GM13977 (cell line): ENCODE measurements at regions not wholly inside any gene's neighbourhood (a gene's known extent, or its start where the extent isn't known, plus 50 kb on each side); places are given as distances from the start of the nearest gene placed in this dataset.

Source experiments
- DNase-seq: peaks from one replicate; pipeline ENCODE4 v3.0.0; 2012; ENCODE audit warnings: low spot score
- in situ Hi-C: fragments of 300-500 bp; cut with MboI; formaldehyde crosslinking; loops from one replicate; pipeline ENCODE4 v1.12.0; 2022; ENCODE audit warnings: low sequenced_read_pairs, low pct_unique_long_range_greater_than_20kb, mixed read lengths, inconsistent platforms; ENCODE audit not compliant: unreplicated experiment
- TF ChIP-seq, protein P1 (sequence below): IDR thresholded peaks from 2 replicates; pipeline ENCODE4 v1.5.1; 2012; ENCODE audit warnings: mild to moderate bottlenecking, control low read depth; ENCODE audit not compliant: insufficient read depth; ENCODE audit errors: extremely low read depth, missing control alignments

DNA sequence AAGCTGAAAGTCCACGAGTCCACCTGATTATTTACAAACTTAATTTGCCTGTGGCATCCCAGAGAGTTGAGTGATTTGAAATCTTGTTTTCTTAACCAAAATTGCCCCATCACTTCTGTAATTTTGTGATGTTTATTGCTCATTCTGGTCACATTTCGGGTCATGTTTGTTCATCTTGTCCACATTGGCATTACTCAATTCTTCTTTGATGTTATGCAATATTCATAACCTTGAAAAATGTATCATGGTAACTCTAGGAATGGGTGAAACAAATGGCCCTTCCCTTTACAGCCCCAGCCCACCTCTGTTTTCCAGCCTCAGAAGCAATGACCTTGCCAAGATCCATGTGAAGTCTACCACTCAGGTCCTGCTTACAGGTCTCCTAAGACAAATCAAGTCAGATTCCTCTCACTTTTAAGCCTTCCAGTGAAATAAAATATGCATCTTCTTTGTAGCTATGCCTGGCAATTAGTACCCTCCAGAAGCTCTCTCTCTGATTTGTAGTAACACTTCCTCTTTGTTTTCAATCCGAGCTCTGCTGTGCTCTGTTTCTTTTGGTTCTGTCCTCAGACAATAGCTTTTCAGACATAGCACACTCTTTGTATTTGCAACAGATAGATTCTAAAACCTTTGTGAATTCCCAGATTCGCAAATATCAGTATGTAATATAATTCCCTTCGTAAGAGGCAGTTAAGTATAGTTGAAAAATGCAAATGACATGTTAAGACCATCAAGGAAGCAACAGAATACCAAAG lies 330.3 kb upstream of the IRX1 start:
- DNase-seq, result no peak
- TF ChIP-seq, protein P1, sequence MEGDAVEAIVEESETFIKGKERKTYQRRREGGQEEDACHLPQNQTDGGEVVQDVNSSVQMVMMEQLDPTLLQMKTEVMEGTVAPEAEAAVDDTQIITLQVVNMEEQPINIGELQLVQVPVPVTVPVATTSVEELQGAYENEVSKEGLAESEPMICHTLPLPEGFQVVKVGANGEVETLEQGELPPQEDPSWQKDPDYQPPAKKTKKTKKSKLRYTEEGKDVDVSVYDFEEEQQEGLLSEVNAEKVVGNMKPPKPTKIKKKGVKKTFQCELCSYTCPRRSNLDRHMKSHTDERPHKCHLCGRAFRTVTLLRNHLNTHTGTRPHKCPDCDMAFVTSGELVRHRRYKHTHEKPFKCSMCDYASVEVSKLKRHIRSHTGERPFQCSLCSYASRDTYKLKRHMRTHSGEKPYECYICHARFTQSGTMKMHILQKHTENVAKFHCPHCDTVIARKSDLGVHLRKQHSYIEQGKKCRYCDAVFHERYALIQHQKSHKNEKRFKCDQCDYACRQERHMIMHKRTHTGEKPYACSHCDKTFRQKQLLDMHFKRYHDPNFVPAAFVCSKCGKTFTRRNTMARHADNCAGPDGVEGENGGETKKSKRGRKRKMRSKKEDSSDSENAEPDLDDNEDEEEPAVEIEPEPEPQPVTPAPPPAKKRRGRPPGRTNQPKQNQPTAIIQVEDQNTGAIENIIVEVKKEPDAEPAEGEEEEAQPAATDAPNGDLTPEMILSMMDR, result no peak
- in situ Hi-C loops, result no loop called here

DNA sequence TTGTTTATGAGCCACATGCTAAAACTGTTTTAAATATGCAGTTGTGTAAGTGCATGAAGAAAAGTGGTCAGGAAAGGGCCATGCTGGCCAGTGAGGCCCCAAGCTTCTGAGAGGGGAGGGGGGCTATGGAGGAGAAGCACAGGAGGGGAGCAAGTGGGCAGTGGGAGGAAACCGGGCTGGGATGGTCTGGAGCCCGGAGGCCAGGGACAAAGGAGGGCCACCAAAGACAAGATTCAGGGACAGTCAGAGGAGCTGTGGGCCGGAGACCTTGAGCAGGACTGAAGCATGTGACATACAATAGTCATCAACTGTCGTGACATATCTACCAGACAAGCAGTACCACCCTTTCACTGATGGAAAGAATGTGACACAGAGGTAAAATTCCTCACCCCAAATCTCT lies 333.2 kb upstream of the IRX1 start:
- in situ Hi-C loops, result no loop called here
- TF ChIP-seq, protein P1, result no peak
- DNase-seq, result no peak

DNA sequence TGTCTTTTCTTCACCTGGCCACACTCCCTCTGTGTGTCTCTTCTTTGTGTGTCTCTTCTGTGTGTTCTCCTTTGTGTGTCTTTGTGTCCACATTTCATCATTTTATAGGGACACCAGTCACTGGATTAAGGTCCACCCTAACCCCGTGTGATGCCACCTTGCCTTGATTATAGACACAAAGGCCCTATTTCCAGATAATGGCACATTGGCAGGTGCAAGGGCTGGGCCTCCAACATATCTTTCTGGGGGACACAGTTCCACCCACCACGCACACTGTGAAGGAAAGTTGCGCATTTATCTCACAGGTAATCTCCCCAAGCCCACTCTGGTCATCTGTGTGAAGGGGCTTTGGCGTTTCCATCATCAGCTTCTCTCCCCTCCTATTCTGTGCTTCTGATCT lies 334.6 kb upstream of the IRX1 start:
- no peak for DNase-seq
- in situ Hi-C loops, result no loop called here
- TF ChIP-seq, protein P1, result no peak

DNA sequence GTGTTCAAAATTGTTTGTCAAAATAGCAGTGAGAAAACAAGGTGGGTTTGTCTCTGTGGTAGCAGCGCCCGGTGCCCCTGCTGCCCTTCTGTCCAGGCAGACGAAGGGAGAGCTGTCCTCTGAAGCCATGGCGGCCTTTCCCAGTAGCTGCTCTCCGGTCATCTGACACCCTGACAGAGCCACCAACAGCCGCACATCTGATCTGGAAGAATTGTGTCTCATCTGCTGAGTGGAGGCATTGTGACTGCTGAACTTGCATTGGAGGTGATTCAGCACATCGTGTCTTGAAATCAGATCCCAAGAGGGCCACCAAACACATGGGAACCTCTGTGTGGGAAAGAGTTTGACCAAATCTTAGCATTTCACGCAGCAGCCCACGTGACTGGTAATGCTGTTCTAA lies 337.6 kb upstream of the IRX1 start:
- no peak for DNase-seq
- in situ Hi-C loops, result no loop called here
- TF ChIP-seq, protein P1, result no peak

DNA sequence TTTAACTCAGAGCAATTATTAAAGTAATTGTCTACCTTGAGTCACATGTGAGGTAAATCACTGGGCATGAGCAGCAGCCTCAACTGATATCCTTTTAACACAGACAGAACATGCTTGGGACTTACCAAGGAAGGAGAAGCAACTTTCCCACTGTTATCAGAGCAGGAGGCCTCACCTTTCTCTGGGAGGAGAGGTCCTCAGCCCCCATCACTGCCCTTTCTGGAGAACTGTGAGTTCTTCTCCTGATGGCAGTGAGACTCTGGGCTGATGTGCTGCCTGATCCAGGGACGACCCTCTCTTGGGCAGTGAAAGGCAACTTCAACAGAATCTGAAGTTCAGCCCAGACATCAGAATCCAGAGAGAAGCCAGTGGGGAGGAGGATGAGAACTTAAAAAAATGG lies 343.4 kb upstream of the IRX1 start:
- TF ChIP-seq, protein P1, result no peak
- no peak for DNase-seq
- in situ Hi-C loops, result no loop called here

DNA sequence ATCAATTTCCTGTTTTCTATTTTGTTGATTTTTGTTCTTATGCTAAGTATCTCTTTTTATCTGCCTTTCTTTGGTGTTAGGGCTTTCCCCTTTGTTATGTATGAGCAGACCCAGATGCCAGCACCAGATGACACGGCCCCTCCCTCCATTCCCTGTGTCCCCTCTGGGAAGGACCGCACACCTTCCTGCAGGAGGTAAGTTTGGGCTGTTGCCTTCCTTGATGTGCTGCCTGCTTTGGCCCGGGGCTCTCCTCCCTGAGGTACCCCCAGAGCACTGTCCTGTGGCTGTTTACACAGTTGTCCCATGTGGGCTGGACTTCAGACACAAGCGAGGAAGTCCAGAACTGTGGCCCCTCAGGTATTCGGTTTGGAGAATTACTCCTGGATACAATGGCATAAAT lies 343.8 kb upstream of the IRX1 start:
- DNase-seq, result no peak
- TF ChIP-seq, protein P1, result no peak
- in situ Hi-C loops, result no loop called here
